HG03108 (cell line): ENCODE measurements at regions not wholly inside any gene's neighbourhood (a gene's known extent, or its start where the extent isn't known, plus 50 kb on each side); places are given as distances from the start of the nearest gene placed in this dataset.
A peak's percentile ranks its signal among the peaks of the same experiment; 100 is the strongest.
"Not testable (repeated sequence)": the region's sequence is repeated elsewhere in the genome, so short reads cannot be mapped to it uniquely, and the experiment has no call there.

Experiments used
- ATAC-seq: cut with Tn5 transposase; IDR thresholded peaks from one replicate; pipeline ENCODE4 v1.9.1; 2021; ENCODE audit warnings: moderate library complexity; ENCODE audit not compliant: unreplicated experiment

GRCh38 chr3:189375532-189375931 is 203.8 kb downstream of the TPRG1 start:
- ATAC-seq: no peak

GRCh38 chr3:189383630-189384029 is 211.9 kb downstream of the TPRG1 start:
- no peak for ATAC-seq

GRCh38 chr3:189385880-189386279 is 214.1 kb downstream of the TPRG1 start:
- ATAC-seq: not testable (repeated sequence)

- ATAC-seq: no peak
Observed at GRCh38 chr3:189386739-189387138, 215.0 kb downstream of the TPRG1 start.

- ATAC-seq: no peak
Observed at GRCh38 chr3:189389346-189389745, 217.6 kb downstream of the TPRG1 start.

- no peak for ATAC-seq
Observed at GRCh38 chr3:189393598-189393997, 221.8 kb downstream of the TPRG1 start.

GRCh38 chr3:189394599-189395121 is 222.9 kb downstream of the TPRG1 start:
- peak; percentile 85 for ATAC-seq

GRCh38 chr3:189395825-189396224 is 224.1 kb downstream of the TPRG1 start:
- ATAC-seq: no peak

- ATAC-seq: no peak
Observed at GRCh38 chr3:189398656-189399055, 226.9 kb downstream of the TPRG1 start.

GRCh38 chr3:189401196-189401595 is 229.4 kb downstream of the TPRG1 start:
- no peak for ATAC-seq

- no peak for ATAC-seq
Observed at GRCh38 chr3:189403194-189403593, 228.0 kb upstream of the TP63 start.

- ATAC-seq: no peak
Observed at GRCh38 chr3:189404024-189404423, 227.2 kb upstream of the TP63 start.

- no peak for ATAC-seq
Observed at GRCh38 chr3:189404797-189405484, 226.2 kb upstream of the TP63 start.

- no peak for ATAC-seq
Observed at GRCh38 chr3:189406148-189406547, 225.0 kb upstream of the TP63 start.

GRCh38 chr3:189410522-189410921 is 220.7 kb upstream of the TP63 start:
- ATAC-seq: no peak

- ATAC-seq: no peak
Observed at GRCh38 chr3:189419038-189419437, 212.2 kb upstream of the TP63 start.

- ATAC-seq: no peak
Observed at GRCh38 chr3:189419683-189420082, 211.5 kb upstream of the TP63 start.

- ATAC-seq: no peak
Observed at GRCh38 chr3:189424922-189425321, 206.3 kb upstream of the TP63 start.

- no peak for ATAC-seq
Observed at GRCh38 chr3:189429019-189429418, 202.2 kb upstream of the TP63 start.

- ATAC-seq: no peak
Observed at GRCh38 chr3:189430166-189430565, 201.0 kb upstream of the TP63 start.

- not testable (repeated sequence) for ATAC-seq
Observed at GRCh38 chr3:189442257-189442656, 188.9 kb upstream of the TP63 start.

GRCh38 chr3:189446959-189447560 is 184.1 kb upstream of the TP63 start:
- no peak for ATAC-seq

GRCh38 chr3:189449084-189449483 is 182.1 kb upstream of the TP63 start:
- ATAC-seq: no peak
